ENCODE measurements at regions not wholly inside any gene's neighbourhood (a gene's known extent, or its start where the extent isn't known, plus 50 kb on each side); places are given as distances from the start of the nearest gene placed in this dataset.

DNA sequence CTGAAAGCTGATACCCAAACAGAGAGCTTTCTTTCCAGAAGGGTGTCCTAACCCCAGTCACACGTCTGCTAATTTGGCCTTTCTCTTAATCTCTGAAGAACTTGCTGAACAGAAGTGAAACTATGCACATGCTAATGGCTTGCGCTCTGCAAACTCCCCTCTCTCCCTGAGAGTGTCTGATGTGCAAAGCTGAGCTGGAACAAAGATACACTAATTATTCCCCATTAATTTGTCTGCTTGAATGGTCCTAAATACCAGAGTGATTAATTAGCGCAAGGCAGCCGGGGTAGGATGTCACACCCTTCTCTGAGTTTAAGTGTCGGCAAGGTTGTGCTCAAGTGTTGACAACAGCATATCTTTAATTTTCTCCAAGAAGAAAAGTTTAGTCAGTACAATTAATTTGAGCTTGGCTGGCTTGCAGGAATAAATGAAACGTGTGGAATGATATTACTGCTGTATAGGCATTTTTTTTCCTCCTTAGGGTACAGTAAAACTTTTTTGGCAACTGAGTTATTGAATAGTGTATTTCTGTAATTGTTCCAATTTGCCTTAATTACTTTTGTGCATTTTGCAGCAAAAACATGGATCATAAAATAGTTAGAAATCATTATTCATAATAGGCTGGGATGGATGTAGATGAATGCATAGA lies 715.9 kb upstream of the POU3F2 start:
- no peak overlapping the region for H2AFZ ChIP-seq (ENCODE audit: low read depth, low read length, poor library complexity, severe bottlenecking)

DNA sequence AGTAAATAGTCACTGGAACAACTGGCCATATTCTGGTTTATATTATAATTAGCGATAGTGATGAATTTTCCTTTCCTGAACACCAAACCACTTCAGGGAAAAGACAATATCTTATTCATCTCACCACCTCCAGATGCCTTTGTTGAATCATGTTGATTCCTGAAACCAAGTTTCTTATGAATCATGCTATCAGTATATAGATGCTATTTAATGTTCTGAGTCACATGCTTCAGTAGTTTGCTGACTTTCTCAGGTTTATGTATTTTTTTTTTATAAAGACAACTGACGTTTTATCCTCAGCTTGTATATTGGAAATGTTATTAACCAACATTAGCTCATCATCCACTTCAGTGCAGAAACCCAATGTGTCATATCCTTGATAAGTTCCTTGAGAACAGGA lies 710.2 kb upstream of the POU3F2 start:
- DNase-seq (ENCODE audit: low read depth, low spot score) = no peak
- intact Hi-C loops (cut with micrococcal nuclease) = no loop called here
- H3K9ac ChIP-seq (ENCODE audit: low read length) = no peak overlapping the region
- no peak overlapping the region for H3K27ac ChIP-seq (ENCODE audit: low read depth, low read length)
- ChIA-PET POLR2A (no interaction called here), CTCF (no interaction called here), RAD21 (ENCODE audit: low non-redundant PET in 1 of 2, low total read pairs in 2 of 2, uncharacterized antibody in 2 of 2, unreplicated experiment in 2 of 2) (no interaction called here)
- no peaks in the 10 kb centered on the region for H3K79me2 ChIP-seq (ENCODE audit: insufficient read depth, low read length)
- no TSS peak for BruUV-seq (replicated peaks)
- no peak overlapping the region for H2AFZ ChIP-seq (ENCODE audit: low read depth, low read length, poor library complexity, severe bottlenecking)
- no peaks in the 10 kb centered on the region for H4K20me1 ChIP-seq (ENCODE audit: insufficient read depth)
- no peak for ATAC-seq
- H3K4me1 ChIP-seq (ENCODE audit: control insufficient read depth in 1 of 2, insufficient read depth in 2 of 2, low read length in 2 of 2) = no peaks in the 10 kb centered on the region
- no peak overlapping the region for H3K4me2 ChIP-seq (ENCODE audit: low read length)
- TF ChIP-seq TCF7L2 (IDR thresholded peaks at IDR 0.05; ENCODE audit: borderline replicate concordance, extremely low read depth, insufficient read depth, insufficient read length) (no peak), YY1 (IDR thresholded peaks at IDR 0.05; ENCODE audit: extremely low read depth, insufficient replicate concordance, low read depth, low read length) (no peak), SP1 (IDR thresholded peaks at IDR 0.05; ENCODE audit: low read depth) (no peak), CEBPB (IDR thresholded peaks at IDR 0.05; ENCODE audit: low read depth) (no peak), EZH2 (IDR thresholded peaks at IDR 0.05) (no peak), POLR2A (IDR thresholded peaks at IDR 0.05; ENCODE audit: borderline replicate concordance, extremely low read depth, insufficient read depth, insufficient read length) (no peak), SRF (IDR thresholded peaks at IDR 0.05; ENCODE audit: low read depth) (no peak), EGR1 (IDR thresholded peaks at IDR 0.05; ENCODE audit: low read depth) (no peak), EZH2phosphoT487 (IDR thresholded peaks at IDR 0.05; ENCODE audit: borderline replicate concordance) (no peak), ZFX (IDR thresholded peaks at IDR 0.05) (no peak)
- TF ChIP-seq, protein P1, sequence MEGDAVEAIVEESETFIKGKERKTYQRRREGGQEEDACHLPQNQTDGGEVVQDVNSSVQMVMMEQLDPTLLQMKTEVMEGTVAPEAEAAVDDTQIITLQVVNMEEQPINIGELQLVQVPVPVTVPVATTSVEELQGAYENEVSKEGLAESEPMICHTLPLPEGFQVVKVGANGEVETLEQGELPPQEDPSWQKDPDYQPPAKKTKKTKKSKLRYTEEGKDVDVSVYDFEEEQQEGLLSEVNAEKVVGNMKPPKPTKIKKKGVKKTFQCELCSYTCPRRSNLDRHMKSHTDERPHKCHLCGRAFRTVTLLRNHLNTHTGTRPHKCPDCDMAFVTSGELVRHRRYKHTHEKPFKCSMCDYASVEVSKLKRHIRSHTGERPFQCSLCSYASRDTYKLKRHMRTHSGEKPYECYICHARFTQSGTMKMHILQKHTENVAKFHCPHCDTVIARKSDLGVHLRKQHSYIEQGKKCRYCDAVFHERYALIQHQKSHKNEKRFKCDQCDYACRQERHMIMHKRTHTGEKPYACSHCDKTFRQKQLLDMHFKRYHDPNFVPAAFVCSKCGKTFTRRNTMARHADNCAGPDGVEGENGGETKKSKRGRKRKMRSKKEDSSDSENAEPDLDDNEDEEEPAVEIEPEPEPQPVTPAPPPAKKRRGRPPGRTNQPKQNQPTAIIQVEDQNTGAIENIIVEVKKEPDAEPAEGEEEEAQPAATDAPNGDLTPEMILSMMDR (IDR thresholded peaks at IDR 0.05 in 2 of 3, conservative IDR thresholded peaks at IDR 0.05 in 1 of 3; ENCODE audit: borderline replicate concordance in 1 of 3, insufficient read depth in 1 of 3, low read depth in 2 of 3, low read length in 2 of 3) = no peak
- TF ChIP-seq, protein P2, sequence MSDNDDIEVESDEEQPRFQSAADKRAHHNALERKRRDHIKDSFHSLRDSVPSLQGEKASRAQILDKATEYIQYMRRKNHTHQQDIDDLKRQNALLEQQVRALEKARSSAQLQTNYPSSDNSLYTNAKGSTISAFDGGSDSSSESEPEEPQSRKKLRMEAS (IDR thresholded peaks at IDR 0.05) = no peak
- H3K9me3 ChIP-seq (ENCODE audit: control insufficient read depth in 1 of 2, insufficient read depth in 1 of 2, low read depth in 1 of 2, low read length in 2 of 2) = no peaks in the 10 kb centered on the region
- H3K4me3 ChIP-seq (replicated peaks in 1 of 2; ENCODE audit: low read depth in 1 of 2, low read length in 2 of 2) = no peak overlapping the region
- H3K9me2 ChIP-seq (ENCODE audit: insufficient read depth) = no peaks in the 10 kb centered on the region
- H3K27me3 ChIP-seq (ENCODE audit: insufficient read depth, low read length) = peaks cover 4% of the 10 kb centered on the region; the same call in 1 of the 2 replicates
- no peaks in the 10 kb centered on the region for H3K36me3 ChIP-seq (ENCODE audit: control insufficient read depth in 1 of 2, insufficient read depth in 2 of 2, low read length in 2 of 2)

More for the DNA sequence above, 715.9 kb upstream of the POU3F2 start:
- ChIA-PET CTCF (no interaction called here), POLR2A (no interaction called here), RAD21 (ENCODE audit: low non-redundant PET in 1 of 2, low total read pairs in 2 of 2, uncharacterized antibody in 2 of 2, unreplicated experiment in 2 of 2) (no interaction called here)
- H3K4me2 ChIP-seq (ENCODE audit: low read length) = no peak overlapping the region
- H4K20me1 ChIP-seq (ENCODE audit: insufficient read depth) = no peaks in the 10 kb centered on the region
- intact Hi-C loops (cut with micrococcal nuclease) = no loop called here
- no peak overlapping the region for H3K9ac ChIP-seq (ENCODE audit: low read length)
- no peak overlapping the region for H3K4me3 ChIP-seq (replicated peaks in 1 of 2; ENCODE audit: low read depth in 1 of 2, low read length in 2 of 2)
- H3K79me2 ChIP-seq (ENCODE audit: insufficient read depth, low read length) = no peaks in the 10 kb centered on the region
- H3K4me1 ChIP-seq (ENCODE audit: control insufficient read depth in 1 of 2, insufficient read depth in 2 of 2, low read length in 2 of 2) = no peaks in the 10 kb centered on the region
- ATAC-seq (no peak), DNase-seq (ENCODE audit: low read depth, low spot score) (no peak)
- no peaks in the 10 kb centered on the region for H3K36me3 ChIP-seq (ENCODE audit: control insufficient read depth in 1 of 2, insufficient read depth in 2 of 2, low read length in 2 of 2)
- BruUV-seq (replicated peaks) = no TSS peak
- TF ChIP-seq CBX3 (IDR thresholded peaks at IDR 0.05; ENCODE audit: low read depth) (no peak), ELF1 (IDR thresholded peaks at IDR 0.05; ENCODE audit: borderline replicate concordance, low read depth) (no peak), RAD21 (IDR thresholded peaks at IDR 0.05; ENCODE audit: low read depth) (no peak), EZH2 (IDR thresholded peaks at IDR 0.05) (no peak), TCF7L2 (IDR thresholded peaks at IDR 0.05; ENCODE audit: borderline replicate concordance, extremely low read depth, insufficient read depth, insufficient read length) (no peak), JUND (IDR thresholded peaks at IDR 0.05) (no peak)
- TF ChIP-seq, protein P2 (IDR thresholded peaks at IDR 0.05) = no peak
- no peaks in the 10 kb centered on the region for H3K9me2 ChIP-seq (ENCODE audit: insufficient read depth)
- H3K27ac ChIP-seq (ENCODE audit: low read depth, low read length) = no peak overlapping the region
- H3K9me3 ChIP-seq (ENCODE audit: control insufficient read depth in 1 of 2, insufficient read depth in 1 of 2, low read depth in 1 of 2, low read length in 2 of 2) = no peaks in the 10 kb centered on the region
- peaks cover 4% of the 10 kb centered on the region for H3K27me3 ChIP-seq (ENCODE audit: insufficient read depth, low read length)

Measured in HCT116 (cell line).